ENCODE measurements at regions not wholly inside any gene's neighbourhood (a gene's known extent, or its start where the extent isn't known, plus 50 kb on each side); places are given as distances from the start of the nearest gene placed in this dataset.

- TF ChIP-seq CTCF (IDR thresholded peaks at IDR 0.05) (no peak), POLR2A (IDR thresholded peaks at IDR 0.05) (no peak)
Observed at GRCh38 chr10:3361640-3362039, 189.1 kb upstream of the PITRM1 start.
